H1 (cell line): ENCODE measurements at regions not wholly inside any gene's neighbourhood (a gene's known extent, or its start where the extent isn't known, plus 50 kb on each side); places are given as distances from the start of the nearest gene placed in this dataset.
A peak's percentile ranks its signal among the peaks of the same experiment; 100 is the strongest.

Experiments used
- CTCF ChIA-PET: fragments of 300-600 bp; sonication (Branson Sonifier 250); formaldehyde crosslinking; loops from one replicate; lab custom pipeline; 2021; ENCODE audit not compliant: partially characterized antibody; lab: Charles Lee
- POLR2A ChIA-PET: fragments of 300-600 bp; sonication (Branson Sonifier 250); formaldehyde crosslinking; loops from one replicate; lab custom pipeline; 2021; ENCODE audit warnings: inconsistent platforms; ENCODE audit not compliant: partially characterized antibody; lab: Charles Lee
- DNase-seq, 2 experiments: peaks; one replicate each; pipeline versions ENCODE4 v3.0.0 to v3.0.0-alpha.2; 2010 to 2022; ENCODE audit warnings: low spot score in 2 of 2, low read depth in 1 of 2, mixed read lengths in 1 of 2
- FAIRE-seq: peaks from 2 replicates; lab custom pipeline; 2011; peaks lifted over from hg19 to GRCh38; lab: Jason Lieb, UNC
- H2AFZ ChIP-seq: 2 replicates; pipeline ENCODE4 v1.8.1; 2012; ENCODE audit warnings: low read length, inconsistent platforms
- H2AK5ac ChIP-seq: 2 replicates; pipeline ENCODE4 v1.6.1; 2013; ENCODE audit warnings: low read depth, low read length
- H2BK120ac ChIP-seq: replicated peaks from 2 replicates; pipeline ENCODE3; 2013; ENCODE audit warnings: low read depth, low read length, inconsistent platforms
- H2BK12ac ChIP-seq: 2 replicates; pipeline ENCODE4 v1.6.1; 2013; ENCODE audit warnings: low read depth, low read length
- H2BK15ac ChIP-seq: 2 replicates; pipeline ENCODE4 v1.6.1; 2013; ENCODE audit warnings: low read length
- H2BK20ac ChIP-seq: 2 replicates; pipeline ENCODE4 v1.6.1; 2013; ENCODE audit warnings: low read length
- H2BK5ac ChIP-seq: 2 replicates; pipeline ENCODE4 v1.6.1; 2013; ENCODE audit warnings: low read depth, low read length
- H3K14ac ChIP-seq: 2 replicates; pipeline ENCODE4 v1.6.1; 2013; ENCODE audit warnings: inconsistent platforms; ENCODE audit not compliant: insufficient read length
- H3K18ac ChIP-seq: 2 replicates; pipeline ENCODE4 v1.6.1; 2013; ENCODE audit warnings: low read length; ENCODE audit errors: extremely low read depth
- H3K23ac ChIP-seq: 2 replicates; pipeline ENCODE4 v1.6.1; 2013; ENCODE audit warnings: inconsistent platforms; ENCODE audit not compliant: insufficient read length
- H3K23me2 ChIP-seq: 2 replicates; pipeline ENCODE4 v1.6.1; 2013; ENCODE audit warnings: low read depth, low read length
- H3K27ac ChIP-seq: 2 replicates; pipeline ENCODE4 v1.6.1; 2011; ENCODE audit warnings: low read depth, low read length, inconsistent platforms
- H3K27me3 ChIP-seq, 4 experiments: replicated peaks in 1 of 4; 1 replicate in 1 of 4; 2 replicates in 3 of 4; pipeline versions ENCODE4 v1.6.1 to v1.8.1; 2011 to 2013; ENCODE audit warnings: low read length in 3 of 4, mild to moderate bottlenecking in 3 of 4, inconsistent platforms in 2 of 4, mixed read lengths in 2 of 4, moderate library complexity in 1 of 4; ENCODE audit not compliant: control insufficient read depth in 3 of 4, insufficient read depth in 3 of 4; ENCODE audit errors: extremely low read depth in 1 of 4
- H3K36me3 ChIP-seq, 4 experiments: 2 replicates each; pipeline versions ENCODE4 v1.6.1 to v1.8.1; 2011 to 2013; ENCODE audit warnings: mild to moderate bottlenecking in 4 of 4, low read length in 3 of 4, moderate library complexity in 2 of 4, control low read depth in 1 of 4, inconsistent platforms in 1 of 4; ENCODE audit not compliant: insufficient read depth in 4 of 4, control insufficient read depth in 2 of 4
- H3K4ac ChIP-seq: replicated peaks from 2 replicates; pipeline ENCODE3; 2013; ENCODE audit warnings: low read length, low read depth, mixed read lengths, inconsistent platforms; ENCODE audit not compliant: insufficient read length
- H3K4me1 ChIP-seq, 4 experiments: replicated peaks in 1 of 4; 1 replicate in 1 of 4; 2 replicates in 3 of 4; pipeline versions ENCODE4 v1.6.1 to v1.8.1; 2011 to 2013; ENCODE audit warnings: low read length in 3 of 4, inconsistent platforms in 2 of 4, mixed read lengths in 1 of 4; ENCODE audit not compliant: insufficient read depth in 4 of 4, control insufficient read depth in 3 of 4
- H3K4me2 ChIP-seq, 2 experiments: 2 replicates each; pipeline versions ENCODE4 v1.6.1 to v1.8.1; 2011 to 2013; ENCODE audit warnings: low read depth in 2 of 2, low read length in 2 of 2, control low read depth in 1 of 2, inconsistent platforms in 1 of 2, mild to moderate bottlenecking in 1 of 2; ENCODE audit not compliant: insufficient read depth in 1 of 2
- H3K4me3 ChIP-seq, 4 experiments: fragments of 200-600, 300-600 bp in 1 of 4; sonication (generic), shearing (Covaris generic), sonication (Bioruptor Twin) in 1 of 4; 2 replicates each; pipeline versions ENCODE4 v1.5.1 to v1.8.1; 2011 to 2016; ENCODE audit warnings: low read length in 4 of 4, low read depth in 3 of 4, control low read depth in 2 of 4, inconsistent platforms in 2 of 4, mild to moderate bottlenecking in 2 of 4, mixed read lengths in 1 of 4, moderate library complexity in 1 of 4; ENCODE audit not compliant: insufficient read depth in 2 of 4; ENCODE audit errors: extremely low read depth in 1 of 4
- H3K56ac ChIP-seq: replicated peaks from 2 replicates; pipeline ENCODE3; 2013; ENCODE audit warnings: low read depth, mild to moderate bottlenecking, mixed read lengths, low read length, inconsistent platforms; ENCODE audit not compliant: insufficient read length
- H3K79me1 ChIP-seq: 2 replicates; pipeline ENCODE4 v1.6.1; 2013; ENCODE audit warnings: low read depth, low read length, control low read depth
- H3K79me2 ChIP-seq, 2 experiments: 2 replicates each; pipeline versions ENCODE4 v1.6.1 to v1.8.1; 2012 to 2013; ENCODE audit warnings: low read length in 2 of 2, mild to moderate bottlenecking in 2 of 2, inconsistent platforms in 1 of 2; ENCODE audit not compliant: insufficient read depth in 2 of 2, control insufficient read depth in 1 of 2
- H3K9ac ChIP-seq, 4 experiments: replicated peaks in 1 of 4; 1 replicate in 1 of 4; 2 replicates in 3 of 4; pipeline versions ENCODE4 v1.6.1 to v1.8.1; 2011 to 2013; ENCODE audit warnings: low read depth in 3 of 4, low read length in 3 of 4, control low read depth in 2 of 4, mild to moderate bottlenecking in 2 of 4, moderate library complexity in 2 of 4, inconsistent platforms in 1 of 4; ENCODE audit errors: extremely low read depth in 1 of 4
- H3K9me3 ChIP-seq, 2 experiments: 2 replicates each; pipeline versions ENCODE4 v1.6.1 to v1.8.1; 2012 to 2013; ENCODE audit warnings: mild to moderate bottlenecking in 2 of 2, moderate library complexity in 2 of 2, control low read depth in 1 of 2, inconsistent platforms in 1 of 2, low read depth in 1 of 2, low read length in 1 of 2, mixed read lengths in 1 of 2; ENCODE audit not compliant: insufficient read depth in 2 of 2
- H4K20me1 ChIP-seq, 2 experiments: replicated peaks in 1 of 2; 2 replicates each; pipeline versions ENCODE3 to v1.8.1; 2011 to 2013; ENCODE audit warnings: inconsistent platforms in 2 of 2, low read length in 2 of 2, mild to moderate bottlenecking in 1 of 2; ENCODE audit not compliant: insufficient read depth in 2 of 2, control insufficient read depth in 1 of 2
- H4K5ac ChIP-seq: 2 replicates; pipeline ENCODE4 v1.6.1; 2013; ENCODE audit warnings: low read length, low read depth, mixed read lengths, inconsistent platforms; ENCODE audit not compliant: insufficient read length
- H4K8ac ChIP-seq: 2 replicates; pipeline ENCODE4 v1.8.0; 2013; ENCODE audit warnings: mild to moderate bottlenecking, moderate library complexity, low read length, inconsistent platforms; ENCODE audit not compliant: insufficient read depth; ENCODE audit errors: extremely low read depth
- H4K91ac ChIP-seq: replicated peaks from 2 replicates; pipeline ENCODE3; 2013; ENCODE audit warnings: low read length, mixed read lengths, inconsistent platforms; ENCODE audit not compliant: insufficient read length
- CHD2 ChIP-seq: IDR thresholded peaks from 2 replicates; pipeline ENCODE4 v1.6.1; 2012; ENCODE audit warnings: low read length, improper control_type of control experiment
- MAFK ChIP-seq: IDR thresholded peaks from 2 replicates; pipeline ENCODE4 v1.6.1; 2012; ENCODE audit warnings: low read depth, mild to moderate bottlenecking, improper control_type of control experiment, low read length
- WGBS, 2 experiments: shearing (Covaris generic) in 1 of 2; methylation state at CpG; one replicate each; pipeline versions ENCODE4 v1.1.6 to v1.1.7; 2013 to 2015; ENCODE audit warnings: low lambda C conversion rate in 2 of 2, mixed read lengths in 2 of 2, inconsistent platforms in 1 of 2, low coverage in 1 of 2, missing lambda C conversion rate in 1 of 2; ENCODE audit not compliant: insufficient replicate concordance in 2 of 2, insufficient coverage in 1 of 2, insufficient read length in 1 of 2; ENCODE audit errors: extremely low coverage in 1 of 2, missing lambda C conversion rate in 1 of 2; 5-methylcytosine and 5-hydroxymethylcytosine counted together

DNA sequence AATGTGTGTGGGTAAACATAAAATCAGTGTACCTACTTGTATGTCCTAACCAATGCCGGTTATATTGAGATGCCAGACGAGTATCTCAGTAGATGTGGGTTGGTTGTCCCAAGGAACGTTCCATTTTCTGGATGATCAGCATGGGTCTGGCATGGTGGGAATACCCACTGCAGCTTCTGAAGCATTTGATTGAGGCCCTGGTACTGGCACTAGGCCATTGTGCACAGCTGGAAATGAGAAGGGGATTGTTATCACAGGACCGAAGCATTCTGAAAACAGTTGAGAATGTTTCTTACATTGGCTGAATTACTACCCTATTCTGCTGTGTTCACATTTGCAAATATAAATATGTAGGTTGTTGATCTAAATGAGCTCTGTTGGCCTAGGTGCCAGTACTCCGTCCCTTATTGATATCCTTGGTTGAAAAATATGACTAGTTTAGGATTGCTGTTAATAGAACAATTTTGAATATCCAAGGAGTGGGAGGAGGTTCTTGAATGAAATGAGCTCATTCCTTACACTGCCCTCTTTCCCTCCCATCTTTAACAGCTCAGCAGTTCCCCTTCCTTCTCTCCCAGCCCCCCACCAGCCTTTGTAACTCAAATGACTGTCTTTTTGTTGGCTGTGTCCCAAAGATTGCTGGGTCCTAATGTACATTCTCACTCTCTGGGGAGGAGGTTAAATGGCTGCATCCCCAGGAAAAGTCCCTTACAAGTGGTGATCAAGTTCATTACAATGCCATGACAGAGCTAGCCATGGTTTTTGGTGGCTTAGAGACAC, 293.3 kb upstream of the TPM1 start:
- peak; percentile 19; the same call in 1 of the 2 replicates for TF ChIP-seq MAFK
- no peak for TF ChIP-seq CHD2
- TF ChIP-seq, all 59 proteins: peak for 1
- H2AK5ac ChIP-seq, result no peak overlapping the region
- WGBS, 2 experiments, result 85% methylated on average over 5 of the region's 5 CpGs; no CpG with 5 or more reads in 1 of the 2 experiments
- H4K8ac ChIP-seq, result no peak overlapping the region
- no peak for DNase-seq
- no peak overlapping the region for H3K56ac ChIP-seq
- H3K4me3 ChIP-seq, result no peak overlapping the region
- no peaks in the 10 kb centered on the region for H3K79me2 ChIP-seq
- no peak for FAIRE-seq
- no peaks in the 10 kb centered on the region for H3K27me3 ChIP-seq
- H3K36me3 ChIP-seq, result no peaks in the 10 kb centered on the region
- H2BK20ac ChIP-seq, result no peak overlapping the region
- ChIA-PET CTCF (interaction anchor here (0.6 to 4.1 kb wide), 8 partner anchors 7 to 200 kb away, joined by 3 to 13 read pairs (median 4); no protein-coding TSS in a partner anchor), POLR2A (interaction anchor here (0.8 kb wide), 1 partner anchor 9 kb away, joined by 4 read pairs; no protein-coding TSS in a partner anchor)
- no peak overlapping the region for H2BK12ac ChIP-seq
- no peaks in the 10 kb centered on the region for H4K20me1 ChIP-seq
- H3K9me3 ChIP-seq, result no peaks in the 10 kb centered on the region
- H3K4me1 ChIP-seq, result peaks cover 0 to 10% (median 7%) of the 10 kb centered on the region in 4 experiments; a peak in 5 of 7 replicates
- no peak overlapping the region for H4K5ac ChIP-seq
- no peak overlapping the region for H3K27ac ChIP-seq
- H2BK15ac ChIP-seq, result 0 out of 2 replicates have a peak overlapping the region, but pooled peaks have one; percentile 77
- H3K4me2 ChIP-seq, result peak overlapping the region; percentile 18 to 27; a peak in 3 of 4 replicates
- no peaks in the 10 kb centered on the region for H3K23me2 ChIP-seq
- no peaks in the 10 kb centered on the region for H3K79me1 ChIP-seq
- H3K9ac ChIP-seq, result no peak overlapping the region
- H3K4ac ChIP-seq, result no peak overlapping the region
- H2BK5ac ChIP-seq, result no peak overlapping the region
- no peak overlapping the region for H3K18ac ChIP-seq
- H3K23ac ChIP-seq, result no peak overlapping the region
- no peak overlapping the region for H3K14ac ChIP-seq
- no peak overlapping the region for H4K91ac ChIP-seq
- H2BK120ac ChIP-seq, result no peak overlapping the region
- H2AFZ ChIP-seq, result no peak overlapping the region
